ENCODE measurements at regions not wholly inside any gene's neighbourhood (a gene's known extent, or its start where the extent isn't known, plus 50 kb on each side); places are given as distances from the start of the nearest gene placed in this dataset.

- H4K20me1 ChIP-seq (ENCODE audit: control insufficient read depth, insufficient read depth, insufficient read length): no peaks in the 10 kb centered on the region
- H3K4me1 Mint-ChIP-seq: peaks cover 4 to 13% of the 10 kb centered on the region in 2 experiments; a peak in 3 of 4 replicates
These were observed 67.5 kb downstream of the YIPF5 start for GRCh38 chr5:144102979-144103378.

More at GRCh38 chr5:144102979-144103378, 67.5 kb downstream of the YIPF5 start:
- no peaks in the 10 kb centered on the region for H3K9me3 ChIP-seq (ENCODE audit: control insufficient read depth, low read depth, low read length)
- no peak overlapping the region for H3T11ph ChIP-seq (ENCODE audit: low read length)
- no peak overlapping the region for H3K27ac ChIP-seq (ENCODE audit: insufficient read length, low read depth, low read length)
- no peak overlapping the region for H3K56ac ChIP-seq (ENCODE audit: insufficient read length, low read depth, low read length)
- H3K36me3 Mint-ChIP-seq (ENCODE audit: insufficient read depth in 1 of 3, low read depth in 3 of 3): no peaks in the 10 kb centered on the region
- no peak overlapping the region for H2BK20ac ChIP-seq (ENCODE audit: low read depth, low read length, poor library complexity, severe bottlenecking)
- no peak overlapping the region for H3K4ac ChIP-seq (ENCODE audit: low read depth, low read length)
- no peak overlapping the region for H3K9ac ChIP-seq (ENCODE audit: extremely low read depth, insufficient read length, low read length)
- H3K23ac ChIP-seq (ENCODE audit: insufficient read length, low read depth, low read length): no peak overlapping the region
- no peak overlapping the region for H3K27ac Mint-ChIP-seq
- no peak overlapping the region for H2BK15ac ChIP-seq (ENCODE audit: low read depth, low read length)
- H2BK5ac ChIP-seq (ENCODE audit: insufficient read length, low read length): no peak overlapping the region
- no peak overlapping the region for H3K14ac ChIP-seq (ENCODE audit: insufficient read depth, low read length)
- WGBS (ENCODE audit: extremely low coverage, insufficient read length, low lambda C conversion rate): no CpG with 5 or more reads among the region's 2 CpGs
- TF ChIP-seq CTCF (conservative IDR thresholded peaks at IDR 0.05): no peak
- no peaks in the 10 kb centered on the region for H3K27me3 ChIP-seq (ENCODE audit: insufficient read depth, low read length)
- no peak overlapping the region for H3K18ac ChIP-seq (ENCODE audit: insufficient read length, low read depth, low read length)
- no peak for DNase-seq
- no peaks in the 10 kb centered on the region for H3K9me3 Mint-ChIP-seq
- no peak overlapping the region for H2BK120ac ChIP-seq (ENCODE audit: low read depth, low read length, poor library complexity, severe bottlenecking)
- H4K5ac ChIP-seq (ENCODE audit: insufficient read length, low read depth, low read length): no peak overlapping the region
- H3K4me1 ChIP-seq (ENCODE audit: insufficient read depth, low read length): no peaks in the 10 kb centered on the region
- no peak overlapping the region for H2BK12ac ChIP-seq (ENCODE audit: insufficient read length, low read depth, low read length)
- H2AK5ac ChIP-seq (ENCODE audit: insufficient read length, low read length): no peak overlapping the region
- H4K91ac ChIP-seq (ENCODE audit: insufficient read length, low read depth, low read length): no peak overlapping the region
- H3K27me3 Mint-ChIP-seq (ENCODE audit: low read depth): no peaks in the 10 kb centered on the region; the same call in 1 of the 2 replicates
- H3K4me2 ChIP-seq (ENCODE audit: insufficient read depth, insufficient read length, low read length): no peak overlapping the region
- no peaks in the 10 kb centered on the region for H3K23me2 ChIP-seq (ENCODE audit: insufficient read length, low read depth, low read length, poor library complexity, severe bottlenecking)
- H3K4me3 Mint-ChIP-seq: no peak overlapping the region
- no peaks in the 10 kb centered on the region for H3K79me2 ChIP-seq (ENCODE audit: insufficient read depth, low read length)
- H4K8ac ChIP-seq (replicated peaks; ENCODE audit: insufficient read length, low read depth, low read length): no peak overlapping the region
- H3K79me1 ChIP-seq (ENCODE audit: insufficient read depth, low read depth, low read length, poor library complexity, severe bottlenecking): no peaks in the 10 kb centered on the region
- H2AFZ ChIP-seq (ENCODE audit: low read length): no peak overlapping the region
